NCI-H146 treated with DMSO at 0.1 percent for 48 hours (cell line): ENCODE measurements at regions not wholly inside any gene's neighbourhood (a gene's known extent, or its start where the extent isn't known, plus 50 kb on each side); places are given as distances from the start of the nearest gene placed in this dataset.

Experiments
- DNase-seq: peaks from one replicate; lab custom pipeline; 2025; ENCODE audit not compliant: unreplicated experiment; lab: John Stamatoyannopoulos, UW

DNA sequence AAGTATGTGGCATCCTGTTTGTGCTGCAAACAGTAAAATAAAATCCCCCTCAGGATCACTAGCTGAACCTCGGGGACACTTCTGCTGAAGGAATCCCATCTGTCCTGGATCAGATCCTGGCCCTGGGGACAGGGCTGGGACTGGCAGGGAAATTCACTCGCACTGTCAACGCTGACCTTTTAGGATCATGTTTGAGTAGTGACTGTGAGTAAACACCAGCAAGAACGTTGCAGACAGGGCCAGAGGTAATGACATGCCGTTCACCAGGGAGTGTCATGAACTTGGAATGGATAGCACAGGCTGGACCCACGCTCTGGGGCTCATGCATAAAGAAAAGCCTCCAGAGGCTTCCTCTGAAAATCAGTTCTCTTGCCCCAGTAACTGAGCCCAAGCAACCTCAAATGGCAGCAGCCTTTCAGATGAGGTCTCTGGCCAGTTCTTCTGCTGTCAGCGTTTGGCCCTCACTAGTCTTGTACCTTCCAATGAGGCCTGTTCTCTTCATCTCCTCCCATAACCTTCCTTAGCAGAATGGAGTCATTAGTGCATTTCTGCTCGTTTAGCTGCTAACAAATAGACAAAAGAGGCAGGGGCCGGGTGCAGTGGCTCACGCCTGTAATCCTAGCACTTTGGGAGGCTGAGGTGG is 51.0 kb upstream of the BARX2 start:
- DNase-seq = peak; percentile 48

DNA sequence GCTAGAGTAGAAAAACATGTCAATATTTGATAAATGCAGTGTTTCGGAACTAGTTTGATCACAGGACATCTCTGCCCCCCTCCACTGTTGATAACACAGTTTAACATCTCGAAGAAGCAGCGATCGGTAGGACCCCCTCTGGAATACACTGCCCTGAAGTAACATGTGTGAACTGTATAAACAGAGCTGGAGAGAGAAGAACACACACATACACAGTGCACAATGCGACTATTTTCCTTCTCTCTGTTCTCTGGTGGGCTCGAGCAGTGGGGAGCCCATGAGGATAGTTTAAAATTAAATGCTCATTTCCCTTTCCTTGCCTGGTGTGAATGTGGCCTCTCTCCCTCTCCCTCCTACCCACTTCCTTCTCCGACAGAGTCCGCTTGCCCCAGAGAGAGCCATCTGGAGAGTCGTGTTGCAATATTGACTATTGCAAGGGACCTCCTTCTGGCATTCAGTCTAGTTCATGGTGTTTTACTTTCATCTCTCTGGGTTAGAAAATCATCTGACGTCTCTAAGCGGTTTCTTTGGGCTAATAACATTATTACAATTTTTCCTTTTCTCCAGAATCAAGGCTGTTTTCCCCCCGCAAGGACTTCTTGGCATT is 51.6 kb upstream of the BARX2 start:
- DNase-seq = no peak

- no peak for DNase-seq
Observed at GRCh38 chr11:129322941-129323340, 52.7 kb upstream of the BARX2 start.

DNA sequence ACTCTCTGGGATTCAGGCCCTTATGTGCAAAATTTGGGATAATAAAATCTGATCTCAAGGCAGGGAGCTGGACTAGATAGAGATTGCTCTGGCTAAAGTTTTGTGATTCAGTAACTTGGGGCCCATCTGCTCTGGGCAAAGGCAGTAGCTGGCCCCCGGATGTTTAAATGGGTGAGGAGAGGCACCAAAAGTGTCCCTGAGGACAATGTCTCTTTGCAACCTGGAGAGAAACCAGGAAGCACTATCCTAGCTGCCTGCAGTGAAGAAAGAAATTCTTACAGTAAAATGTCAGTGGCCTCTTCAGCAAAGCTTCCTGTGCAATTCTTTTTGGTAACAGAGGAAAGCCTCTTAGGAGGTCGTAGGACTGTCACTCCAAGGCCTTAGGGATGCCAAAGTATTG is 54.6 kb upstream of the BARX2 start:
- DNase-seq = no peak

DNA sequence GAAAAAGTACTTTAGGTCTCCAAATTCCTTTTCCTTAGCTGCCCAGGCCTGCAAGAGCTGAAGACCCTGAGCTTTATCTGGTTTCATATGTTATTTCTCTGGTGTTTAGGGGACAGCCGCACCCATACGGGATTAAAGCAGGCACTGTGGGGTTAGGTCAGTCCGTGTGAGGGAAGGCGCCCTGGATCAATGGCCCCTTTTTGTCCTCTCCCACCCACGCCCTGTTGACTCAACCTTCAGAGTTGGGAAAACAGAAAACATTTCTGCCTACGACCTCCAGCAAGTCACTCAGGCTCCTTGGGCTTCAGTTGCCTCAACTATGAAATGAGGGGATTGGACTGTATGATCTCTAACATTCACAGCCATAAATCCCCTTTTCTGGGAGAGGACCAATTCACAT is 55.2 kb upstream of the BARX2 start:
- no peak for DNase-seq

GRCh38 chr11:129319751-129320150 is 55.9 kb upstream of the BARX2 start:
- no peak for DNase-seq

DNA sequence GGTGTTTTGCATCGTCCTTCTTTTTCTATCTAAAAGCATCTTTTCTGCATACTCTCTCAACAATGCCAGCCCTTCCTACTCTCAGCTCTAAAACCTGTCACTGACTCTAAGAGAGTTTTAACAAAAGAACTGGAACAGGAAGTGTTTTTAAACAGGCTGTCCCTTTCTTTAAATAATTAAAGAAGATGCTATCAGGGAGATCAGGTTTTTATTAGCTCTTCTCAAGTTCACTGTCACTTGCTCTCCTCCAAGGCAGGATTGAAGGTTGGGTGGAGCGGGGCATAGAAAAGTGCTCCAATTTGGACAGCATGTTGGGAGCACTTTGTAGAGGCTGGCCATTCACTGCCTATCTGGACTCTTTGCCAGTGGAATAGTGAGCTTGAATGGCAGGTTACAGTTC is 56.4 kb upstream of the BARX2 start:
- no peak for DNase-seq

GRCh38 chr11:129317571-129317970 is 58.1 kb upstream of the BARX2 start:
- DNase-seq = no peak

- DNase-seq = no peak
Observed at GRCh38 chr11:129316781-129317180, 58.9 kb upstream of the BARX2 start.

DNA sequence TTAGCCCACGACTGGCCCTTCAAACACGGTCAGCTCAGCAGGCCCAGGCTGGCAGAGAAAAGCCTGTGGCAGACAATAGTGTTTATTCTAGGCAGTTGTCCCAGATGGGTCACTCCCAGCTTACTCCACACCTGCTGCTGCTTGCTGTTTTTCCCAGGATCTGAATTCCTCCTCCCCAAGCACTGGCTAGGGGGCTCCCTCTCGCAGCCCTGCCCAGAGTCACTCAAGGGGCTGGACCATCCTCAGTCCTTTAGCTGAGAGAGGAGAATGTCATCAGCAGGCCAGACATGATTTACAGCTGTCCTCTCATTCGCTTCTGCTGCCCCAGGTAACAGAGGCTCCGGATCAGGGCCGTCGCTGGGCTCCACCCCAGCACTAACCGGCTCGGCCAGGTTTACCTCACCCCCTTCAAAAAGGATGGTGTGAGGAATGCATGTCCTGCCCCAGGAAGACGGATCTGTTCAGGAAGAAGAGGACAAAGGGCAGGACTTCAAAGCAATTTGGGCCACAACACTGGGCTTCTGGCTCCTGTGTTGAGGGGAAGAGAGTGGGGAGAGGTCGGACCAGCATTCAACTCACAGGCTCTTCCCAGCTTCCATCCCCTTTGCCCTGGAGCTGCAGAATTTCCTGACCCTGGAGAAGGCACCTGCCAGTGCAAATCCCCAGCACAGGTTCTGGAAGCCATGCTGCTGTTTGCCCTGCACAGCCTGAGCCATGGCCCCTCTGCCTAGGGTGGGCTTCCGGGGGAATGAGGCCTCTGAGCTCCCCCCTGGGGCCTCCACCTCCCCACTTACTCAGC is 59.7 kb upstream of the BARX2 start:
- DNase-seq = peak; percentile 93

DNA sequence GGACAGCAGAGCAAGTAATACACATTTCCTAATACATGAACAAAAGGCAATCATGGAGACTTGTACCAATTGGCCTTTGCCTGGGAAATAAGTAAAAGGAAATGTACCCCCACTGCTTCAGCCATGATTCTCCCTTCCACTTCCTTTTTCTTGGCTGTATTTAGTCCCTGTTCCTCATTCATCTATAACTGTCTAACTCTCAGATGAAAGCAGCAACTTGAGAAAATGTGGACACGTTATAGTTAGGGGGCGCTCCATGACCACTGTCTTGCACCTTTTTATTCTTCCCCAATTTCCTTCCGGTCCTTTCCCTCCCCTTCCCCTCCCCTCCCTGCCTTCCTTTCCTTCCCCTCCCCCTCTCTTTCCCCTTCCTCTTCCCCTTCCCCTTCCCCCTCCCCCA is 61.3 kb upstream of the BARX2 start:
- no peak for DNase-seq

DNA sequence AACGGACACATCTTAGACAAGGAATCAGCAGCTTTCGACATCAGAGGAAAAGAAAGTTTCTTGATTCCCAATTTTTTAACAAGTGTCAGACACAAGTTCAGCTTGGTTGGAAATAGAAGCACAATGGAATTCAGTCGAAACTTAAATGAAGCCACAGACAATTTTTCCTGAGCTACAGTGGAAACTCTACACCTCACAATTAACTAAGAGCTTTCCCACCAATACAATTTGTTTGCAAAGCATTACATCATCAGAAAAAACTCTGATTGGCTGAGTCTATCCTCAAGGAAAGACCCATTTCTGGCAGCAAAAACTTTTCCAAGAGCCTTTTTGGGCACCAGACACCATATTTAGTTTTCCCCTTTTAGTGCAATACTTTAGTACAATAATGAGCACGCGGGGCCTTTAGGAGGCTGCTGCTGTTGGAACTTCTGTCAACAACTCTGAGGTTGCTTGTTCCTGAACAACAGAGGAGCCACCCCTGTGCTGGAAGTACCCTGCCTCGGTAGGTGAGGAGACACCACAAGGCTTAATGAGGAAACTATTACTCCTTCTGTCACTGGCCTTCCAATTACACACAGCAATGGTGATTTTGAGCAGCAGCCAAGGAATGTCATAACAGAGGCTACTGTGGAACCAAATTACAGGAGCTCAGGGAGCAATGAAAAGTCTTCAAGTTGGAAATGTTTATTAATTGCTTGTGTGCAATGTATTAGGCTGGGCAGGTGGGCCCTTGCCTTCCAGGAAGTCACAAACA is 61.9 kb upstream of the BARX2 start:
- DNase-seq = no peak

- no peak for DNase-seq
Observed at GRCh38 chr11:129312730-129313503, 62.7 kb upstream of the BARX2 start.

- no peak for DNase-seq
Observed at GRCh38 chr11:129308241-129308865, 67.3 kb upstream of the BARX2 start.

DNA sequence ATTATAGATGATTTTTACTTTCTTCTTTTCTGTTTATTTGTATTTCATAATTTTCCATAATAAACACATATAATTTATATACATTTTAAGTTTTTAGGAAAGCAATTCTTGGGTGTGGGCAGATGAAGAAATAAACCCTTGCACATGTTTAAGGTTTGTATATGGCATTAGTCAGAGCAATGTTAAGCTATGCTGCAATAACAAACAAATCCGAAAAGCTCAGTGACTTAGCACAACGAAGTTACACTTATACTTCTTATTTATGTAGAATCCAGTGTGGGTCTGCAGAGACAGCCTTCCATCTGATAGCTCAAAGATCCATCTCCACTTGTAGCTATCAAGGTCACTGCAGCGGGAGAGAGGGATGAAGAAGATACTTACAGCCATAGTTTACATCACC is 68.5 kb upstream of the BARX2 start:
- DNase-seq = no peak

DNA sequence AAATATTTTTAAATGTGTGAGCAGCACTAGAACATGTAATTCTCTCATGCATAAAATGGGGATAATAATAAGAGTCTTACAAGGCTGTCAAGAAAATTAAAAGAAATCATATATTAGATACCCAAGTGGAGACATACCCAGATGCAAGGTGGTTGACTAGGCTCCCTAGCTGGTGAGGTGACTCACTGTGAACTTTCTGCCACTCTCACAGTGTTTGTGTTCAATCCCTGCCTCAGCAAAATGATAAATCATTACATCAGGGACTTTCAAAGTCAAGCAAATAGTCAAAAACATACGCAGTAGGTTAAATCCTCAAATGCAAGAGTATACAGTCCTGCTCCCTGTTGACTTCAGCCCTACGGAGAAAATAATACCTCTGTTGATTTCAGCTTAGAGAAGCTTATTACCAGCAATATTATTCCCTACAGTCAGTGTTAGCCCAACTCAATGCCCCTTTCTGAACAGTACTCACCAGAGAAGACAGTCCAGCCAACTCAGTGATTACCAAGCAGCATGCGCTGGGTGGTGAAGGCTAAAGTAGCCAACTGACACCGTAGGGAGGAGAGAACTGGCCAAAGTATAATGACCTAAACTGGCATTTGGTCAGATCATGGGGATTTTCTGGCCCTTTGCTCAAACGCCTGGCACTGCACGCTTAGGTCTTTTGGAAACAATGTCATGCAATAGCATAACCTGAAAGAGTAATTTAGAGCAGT is 73.1 kb upstream of the BARX2 start:
- no peak for DNase-seq

DNA sequence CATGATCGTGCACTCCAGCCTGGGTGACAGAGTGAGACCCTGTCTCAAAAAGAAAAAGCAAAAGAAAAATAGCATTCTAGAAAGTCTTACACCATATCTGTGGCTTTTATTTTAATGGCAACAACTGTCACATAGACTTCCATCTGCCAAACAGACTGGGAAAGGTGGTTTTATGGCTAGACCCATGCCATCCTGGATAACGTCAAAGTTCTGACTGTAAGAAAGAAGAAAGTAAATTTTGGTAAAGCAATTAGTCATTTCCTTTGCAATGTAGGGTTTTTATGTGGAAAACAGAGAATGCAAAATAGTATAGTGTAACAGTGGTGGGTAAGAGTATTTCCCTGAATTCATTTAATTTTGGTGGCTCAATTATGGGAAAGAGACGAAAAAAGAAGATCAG is 75.5 kb upstream of the BARX2 start:
- no peak for DNase-seq

DNA sequence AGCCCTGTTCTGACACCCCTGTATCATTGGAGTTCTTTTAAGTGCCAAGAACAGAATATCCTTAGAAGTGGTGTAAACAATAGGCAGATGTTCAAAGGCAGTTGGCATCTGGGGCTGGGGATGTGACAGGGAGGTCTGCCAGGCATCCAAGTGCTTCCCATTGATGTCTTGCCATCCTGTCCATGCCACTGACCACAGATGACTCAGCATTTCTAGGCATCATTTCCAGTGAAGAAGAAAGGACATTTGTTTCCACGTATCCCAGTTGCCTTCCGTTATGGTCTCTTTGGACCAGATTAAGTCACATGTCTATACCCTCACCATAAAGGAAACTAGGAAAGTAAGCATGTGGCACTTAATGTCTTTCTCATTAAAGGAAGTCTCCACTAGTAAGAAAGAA is 76.7 kb upstream of the BARX2 start:
- DNase-seq = no peak

DNA sequence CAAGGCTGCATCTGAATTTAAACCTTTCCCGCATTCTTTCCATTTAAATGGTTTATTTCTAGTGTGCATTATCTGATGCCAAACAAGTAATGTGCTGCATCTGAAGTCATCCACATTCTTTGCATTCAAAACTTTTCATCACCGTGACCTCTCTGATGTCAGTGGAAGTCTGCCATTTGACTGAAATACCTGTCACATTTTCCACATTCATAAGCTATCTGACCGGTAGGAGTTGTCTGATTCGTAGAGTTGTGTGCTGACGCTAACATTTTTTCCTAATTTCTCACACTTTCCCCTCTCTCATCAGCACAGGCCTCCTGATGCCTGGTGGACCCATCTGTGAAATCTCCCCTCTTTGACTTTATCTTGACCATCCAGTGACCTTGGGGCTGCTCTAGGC is 79.9 kb upstream of the BARX2 start:
- no peak for DNase-seq

- no peak for DNase-seq
Observed at GRCh38 chr11:129292771-129293170, 82.9 kb upstream of the BARX2 start.
